Ovary (tissue), 7 donors: ENCODE measurements at regions not wholly inside any gene's neighbourhood (a gene's known extent, or its start where the extent isn't known, plus 50 kb on each side); places are given as distances from the start of the nearest gene placed in this dataset.

Experiments
- DNase-seq, 5 donors: peaks; one replicate each; pipeline ENCODE4 v3.0.0-alpha.2; 2019 to 2020
- H3K27ac ChIP-seq, 2 donors: fragments of 200-600 bp; one replicate each; pipeline versions ENCODE4 v1.5.1 to v1.8.0; 2019 to 2022
- H3K27me3 ChIP-seq: fragments of 200-600 bp; one replicate; pipeline ENCODE4 v1.8.0; 2022
- H3K36me3 ChIP-seq: fragments of 200-600 bp; sonication (generic); one replicate; pipeline ENCODE4 v1.5.1; 2019
- H3K4me1 ChIP-seq: one replicate; pipeline ENCODE4 v1.8.1; 2013; ENCODE audit warnings: mild to moderate bottlenecking, moderate library complexity; ENCODE audit not compliant: insufficient read depth
- H3K4me3 ChIP-seq: fragments of 200-600 bp; sonication (generic); one replicate; pipeline ENCODE4 v1.5.1; 2017
- H3K9me3 ChIP-seq, 2 donors: fragments of 200-600 bp in 1 of 2; sonication (generic) in 1 of 2; one replicate each; pipeline versions ENCODE4 v1.5.1 to v1.8.1; 2013 to 2019; ENCODE audit warnings: mild to moderate bottlenecking in 1 of 2, moderate library complexity in 1 of 2
- EP300 ChIP-seq: sonication (generic); formaldehyde crosslinking; IDR thresholded peaks from one replicate; pipeline ENCODE4 v1.6.1; 2017; ENCODE audit warnings: antibody characterized with exemption
- POLR2A ChIP-seq: fragments of 450-650 bp; IDR thresholded peaks from one replicate; pipeline ENCODE4 v1.6.1; 2017; ENCODE audit warnings: antibody characterized with exemption, mild to moderate bottlenecking, moderate library complexity
- WGBS, 3 donors: extraction: QIAGEN DNeasy Blood & Tissue Kit in 1 of 3; methylation state at CpG; one replicate each; pipeline versions ENCODE4 v1.1.5 to v1.1.7; 2013 to 2017; 5-methylcytosine and 5-hydroxymethylcytosine counted together
- intact Hi-C, 4 donors: fragments of 100-400 bp; cut with DNase I; formaldehyde crosslinking; loops; one replicate each; pipeline versions ENCODE4 v1.11.0 to v1.15.1; 2022 to 2023
- TF ChIP-seq, protein P1 (sequence below), 3 donors: fragments of 450-650 bp in 2 of 3; fragments of 200-600 bp in 1 of 3; IDR thresholded peaks; one replicate each; pipeline versions ENCODE4 v1.5.1 to v1.8.0; 2016 to 2022; ENCODE audit warnings: antibody characterized with exemption in 3 of 3, mild to moderate bottlenecking in 1 of 3
- donor health status: DM: no; HTN: no; CAD: no; lungs with moderate emphysema.
- donor health status: DM: no; HTN: no; CAD: no.
- donor health status: Bipolar disorder and iron deficiency.
- donor health status: DM: no; HTN: no; CAD: no.
- donor health status: DM: yes; HTN: yes; CAD: no.

DNA sequence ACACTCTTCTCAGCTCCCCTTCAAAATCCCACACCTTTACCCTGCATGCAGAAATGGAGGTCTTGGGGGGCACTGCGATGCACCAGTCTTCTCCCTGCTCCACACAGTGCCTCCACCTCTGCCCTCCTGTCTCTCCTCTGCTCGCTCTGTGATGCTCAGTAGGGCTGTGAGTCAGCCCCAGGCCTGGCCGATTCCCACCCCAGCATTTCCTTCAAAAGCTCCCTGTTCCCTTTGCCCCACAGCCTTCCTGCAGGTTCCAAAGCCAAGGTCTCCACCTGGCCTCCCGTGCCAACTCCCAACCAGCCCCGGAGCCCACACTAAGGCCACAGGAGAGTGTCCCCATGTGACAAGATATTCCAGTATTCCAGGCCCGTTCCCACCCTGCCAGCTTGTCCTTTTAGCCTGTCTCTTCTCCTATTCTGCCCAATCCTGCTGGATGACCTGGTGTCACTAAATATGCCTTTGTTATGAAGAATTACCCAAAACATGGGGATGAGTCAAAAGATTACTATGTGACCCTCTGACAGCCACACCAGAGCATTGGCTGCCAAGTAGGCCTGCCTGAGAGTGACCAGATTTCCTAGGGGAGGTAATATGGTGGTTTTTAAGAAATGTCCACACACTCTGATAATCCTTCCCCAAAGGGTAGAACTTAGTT lies 118.9 kb upstream of the NXT1 start:
- Histone ChIP-seq H3K9me3 (no peaks in the 10 kb centered on the region), H3K27ac (no peak overlapping the region), H3K27me3 (no peaks in the 10 kb centered on the region), H3K36me3 (no peaks in the 10 kb centered on the region), H3K4me3 (no peak overlapping the region), H3K4me1 (peaks cover 11% of the 10 kb centered on the region)
- no peak for TF ChIP-seq POLR2A
- no peak for TF ChIP-seq EP300
- TF ChIP-seq, protein P1, sequence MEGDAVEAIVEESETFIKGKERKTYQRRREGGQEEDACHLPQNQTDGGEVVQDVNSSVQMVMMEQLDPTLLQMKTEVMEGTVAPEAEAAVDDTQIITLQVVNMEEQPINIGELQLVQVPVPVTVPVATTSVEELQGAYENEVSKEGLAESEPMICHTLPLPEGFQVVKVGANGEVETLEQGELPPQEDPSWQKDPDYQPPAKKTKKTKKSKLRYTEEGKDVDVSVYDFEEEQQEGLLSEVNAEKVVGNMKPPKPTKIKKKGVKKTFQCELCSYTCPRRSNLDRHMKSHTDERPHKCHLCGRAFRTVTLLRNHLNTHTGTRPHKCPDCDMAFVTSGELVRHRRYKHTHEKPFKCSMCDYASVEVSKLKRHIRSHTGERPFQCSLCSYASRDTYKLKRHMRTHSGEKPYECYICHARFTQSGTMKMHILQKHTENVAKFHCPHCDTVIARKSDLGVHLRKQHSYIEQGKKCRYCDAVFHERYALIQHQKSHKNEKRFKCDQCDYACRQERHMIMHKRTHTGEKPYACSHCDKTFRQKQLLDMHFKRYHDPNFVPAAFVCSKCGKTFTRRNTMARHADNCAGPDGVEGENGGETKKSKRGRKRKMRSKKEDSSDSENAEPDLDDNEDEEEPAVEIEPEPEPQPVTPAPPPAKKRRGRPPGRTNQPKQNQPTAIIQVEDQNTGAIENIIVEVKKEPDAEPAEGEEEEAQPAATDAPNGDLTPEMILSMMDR (IDR thresholded peaks at IDR 0.05) = no peak
- no peak for DNase-seq
- intact Hi-C loops = loop anchor here in 2 of 4 donors (5.0 kb wide), 2 partner anchors 539 to 544 kb away; no protein-coding TSS in a partner anchor
- WGBS, 3 donors = 75 to 90% (median 78%) methylated on average over 6 of the region's 6 CpGs

DNA sequence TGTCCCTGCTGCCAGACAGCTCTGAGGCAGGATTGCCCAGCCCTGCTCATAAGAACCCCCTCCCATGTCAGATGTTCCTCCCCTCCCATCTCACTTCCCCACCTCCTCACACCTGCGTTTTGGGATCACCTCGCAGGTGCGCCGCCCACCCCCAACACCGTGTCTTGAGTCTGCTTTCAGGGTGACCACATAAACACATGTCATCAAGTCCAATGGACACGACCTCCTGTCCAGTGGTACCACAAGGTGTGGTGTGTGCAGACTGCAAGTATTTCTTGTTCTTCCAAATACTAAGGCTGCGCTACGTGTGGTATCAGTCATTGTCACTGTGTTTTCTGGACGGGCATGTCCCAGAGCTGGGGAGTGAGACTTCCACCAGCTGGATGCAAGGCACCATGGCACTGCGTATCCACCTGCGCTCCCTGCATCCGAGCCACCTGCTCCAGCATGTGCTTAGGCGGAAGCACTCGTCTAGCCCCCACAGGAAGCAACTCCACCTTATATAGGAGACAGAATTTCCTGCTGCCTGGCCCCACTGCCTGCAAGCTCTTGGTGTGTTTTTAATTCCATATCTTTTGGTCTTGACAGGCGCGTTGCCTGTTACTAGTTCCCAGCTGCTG lies 119.7 kb upstream of the NXT1 start:
- H3K9me3 ChIP-seq = no peaks in the 10 kb centered on the region
- DNase-seq = no peak
- 84 to 87% (median 86%) methylated on average over 16 of the region's 16 CpGs for WGBS, 3 donors
- H3K27ac ChIP-seq = no peak overlapping the region
- no peaks in the 10 kb centered on the region for H3K27me3 ChIP-seq
- peaks cover 11% of the 10 kb centered on the region for H3K4me1 ChIP-seq
- H3K36me3 ChIP-seq = no peaks in the 10 kb centered on the region
- no peak for TF ChIP-seq EP300
- intact Hi-C loops = loop anchor here in 2 of 4 donors (5.0 kb wide), 2 partner anchors 539 to 544 kb away; no protein-coding TSS in a partner anchor
- no peak overlapping the region for H3K4me3 ChIP-seq

DNA sequence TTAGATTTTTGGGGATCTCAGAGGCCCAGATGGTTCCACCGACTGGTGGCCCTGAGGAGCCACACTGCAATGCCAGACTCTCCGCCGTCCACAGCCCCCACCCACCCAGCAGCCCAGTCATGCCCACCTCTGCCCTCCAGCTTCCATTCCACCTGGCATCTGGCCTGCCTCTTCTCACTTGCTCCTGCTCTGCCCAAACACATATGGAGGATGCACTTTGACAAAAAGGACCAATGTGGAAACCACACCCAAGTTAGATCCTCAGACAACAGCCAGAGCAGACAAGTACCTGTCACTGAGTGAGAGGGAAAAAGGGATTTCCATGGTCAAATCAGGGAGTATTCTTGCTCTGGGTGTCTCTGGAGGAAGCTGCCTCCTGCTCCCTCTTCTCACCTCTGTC lies 120.6 kb upstream of the NXT1 start:
- Histone ChIP-seq H3K27me3 (no peaks in the 10 kb centered on the region), H3K4me3 (no peak overlapping the region), H3K27ac (no peak overlapping the region), H3K36me3 (no peaks in the 10 kb centered on the region), H3K4me1 (peaks cover 8% of the 10 kb centered on the region), H3K9me3 (no peaks in the 10 kb centered on the region)
- WGBS, 3 donors = 77 to 91% (median 83%) methylated on average over 3 of the region's 3 CpGs
- intact Hi-C loops = loop anchor here in 2 of 4 donors (5.0 kb wide), 2 partner anchors 538 to 543 kb away; no protein-coding TSS in a partner anchor
- no peak for DNase-seq
- TF ChIP-seq EP300 (no peak), POLR2A (no peak)
- TF ChIP-seq, protein P1 (IDR thresholded peaks at IDR 0.05) = no peak

DNA sequence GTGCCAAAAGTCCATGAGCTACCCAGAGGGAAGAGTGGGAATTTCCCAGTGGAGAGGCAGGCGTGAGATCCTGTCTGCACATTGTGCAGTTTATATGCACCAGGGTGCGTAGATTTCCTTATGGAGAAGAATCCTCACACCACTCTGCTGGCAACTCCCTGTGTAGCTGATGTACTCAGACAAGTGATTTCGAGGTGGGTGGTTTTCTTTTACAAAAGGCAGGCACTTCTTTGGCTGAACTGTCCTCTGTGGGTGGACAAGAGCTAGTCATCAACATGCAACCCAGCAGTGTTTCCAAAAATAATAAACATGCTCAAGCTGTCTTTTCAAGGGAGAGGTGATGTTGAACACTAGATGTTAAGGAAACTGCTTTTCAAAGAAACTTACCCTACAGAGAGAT lies 121.7 kb upstream of the NXT1 start:
- Histone ChIP-seq H3K4me1 (peaks cover 2% of the 10 kb centered on the region), H3K4me3 (no peak overlapping the region), H3K27me3 (no peaks in the 10 kb centered on the region), H3K9me3 (no peaks in the 10 kb centered on the region), H3K27ac (no peak overlapping the region), H3K36me3 (no peaks in the 10 kb centered on the region)
- intact Hi-C loops = no loop called here
- no peak for DNase-seq
- TF ChIP-seq, protein P1 (IDR thresholded peaks at IDR 0.05) = no peak
- TF ChIP-seq POLR2A (no peak), EP300 (no peak)
- 12 to 30% (median 28%) methylated on average over 3 of the region's 3 CpGs for WGBS, 3 donors

DNA sequence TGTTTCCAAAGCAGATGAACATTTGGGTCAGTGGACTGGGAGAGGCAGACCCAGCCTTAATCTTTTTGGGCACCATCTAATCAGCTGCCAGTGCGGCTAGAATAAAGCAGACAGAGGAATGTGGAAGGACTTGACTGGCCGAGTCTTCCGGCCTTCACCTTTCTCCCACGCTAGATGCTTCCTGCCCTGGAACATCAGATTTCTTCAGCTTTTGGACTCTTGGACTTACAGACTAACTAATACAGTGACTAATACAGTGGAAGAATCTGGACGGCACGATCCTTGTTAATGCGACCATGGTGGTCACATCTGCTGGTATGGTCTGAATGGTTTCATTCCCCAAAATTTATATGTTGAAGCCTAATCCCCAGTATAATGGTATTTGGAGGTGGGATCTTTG lies 122.6 kb upstream of the NXT1 start:
- Histone ChIP-seq H3K4me1 (peaks cover 2% of the 10 kb centered on the region), H3K9me3 (no peaks in the 10 kb centered on the region), H3K27me3 (no peaks in the 10 kb centered on the region), H3K27ac (no peak overlapping the region), H3K36me3 (no peaks in the 10 kb centered on the region), H3K4me3 (no peak overlapping the region)
- WGBS, 3 donors = 83 to 91% (median 83%) methylated on average over 7 of the region's 7 CpGs
- DNase-seq = no peak
- intact Hi-C loops = no loop called here
- TF ChIP-seq EP300 = no peak
- TF ChIP-seq, protein P1 (IDR thresholded peaks at IDR 0.05) = no peak
- no peak for TF ChIP-seq POLR2A
